Upper lobe of left lung (tissue), 4 donors: ENCODE measurements at regions not wholly inside any gene's neighbourhood (a gene's known extent, or its start where the extent isn't known, plus 50 kb on each side); places are given as distances from the start of the nearest gene placed in this dataset.

Experiments
- EP300 ChIP-seq, 4 donors: sonication (generic); formaldehyde crosslinking; IDR thresholded peaks; one replicate each; pipeline ENCODE4 v1.5.1; 2017; ENCODE audit warnings: antibody characterized with exemption in 4 of 4, control low read depth in 2 of 4
- POLR2A ChIP-seq, 4 donors: fragments of 450-650 bp; IDR thresholded peaks; one replicate each; pipeline ENCODE4 v1.5.1; 2016 to 2017; ENCODE audit warnings: antibody characterized with exemption in 4 of 4, mild to moderate bottlenecking in 2 of 4
- TF ChIP-seq, protein P1 (sequence below), 6 experiments: fragments of 450-650 bp in 4 of 6; fragments of 200-600 bp in 2 of 6; sonication (generic) in 2 of 6; IDR thresholded peaks; one replicate each; pipeline ENCODE4 v1.5.1; 2016 to 2019; ENCODE audit warnings: antibody characterized with exemption in 6 of 6

DNA sequence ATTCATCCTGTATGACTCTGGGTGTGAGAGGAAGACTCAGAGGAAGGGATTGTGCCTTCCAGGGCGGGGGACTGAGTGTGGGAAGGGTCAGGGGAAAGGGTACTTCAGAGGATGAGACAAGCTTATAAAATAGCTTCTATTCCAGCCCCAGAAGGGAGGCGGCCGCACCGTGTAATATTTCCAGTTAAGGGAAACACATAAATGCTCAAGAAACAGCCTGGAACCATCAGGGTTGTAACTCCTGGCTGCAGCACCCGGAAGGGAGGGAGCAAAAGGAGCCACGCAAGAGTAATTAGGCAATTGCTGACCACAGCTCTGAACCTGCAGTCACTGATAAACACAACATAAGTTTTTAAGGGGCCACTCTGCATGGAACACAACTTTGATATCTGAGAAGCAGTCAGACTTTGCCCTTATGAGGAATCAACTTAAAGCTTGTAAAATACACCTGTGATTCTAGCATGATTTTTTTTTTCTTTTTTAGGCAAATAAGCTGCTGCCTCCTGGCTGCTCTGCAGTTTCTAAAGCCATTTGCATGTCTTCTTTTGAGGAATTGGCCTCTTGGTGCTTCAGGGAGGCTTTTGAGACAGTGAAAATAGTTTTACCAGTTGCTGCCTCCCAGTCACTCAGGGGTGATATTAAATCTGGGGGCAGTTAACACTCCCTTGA is 382.7 kb downstream of the ENC1 start:
- TF ChIP-seq, protein P1, sequence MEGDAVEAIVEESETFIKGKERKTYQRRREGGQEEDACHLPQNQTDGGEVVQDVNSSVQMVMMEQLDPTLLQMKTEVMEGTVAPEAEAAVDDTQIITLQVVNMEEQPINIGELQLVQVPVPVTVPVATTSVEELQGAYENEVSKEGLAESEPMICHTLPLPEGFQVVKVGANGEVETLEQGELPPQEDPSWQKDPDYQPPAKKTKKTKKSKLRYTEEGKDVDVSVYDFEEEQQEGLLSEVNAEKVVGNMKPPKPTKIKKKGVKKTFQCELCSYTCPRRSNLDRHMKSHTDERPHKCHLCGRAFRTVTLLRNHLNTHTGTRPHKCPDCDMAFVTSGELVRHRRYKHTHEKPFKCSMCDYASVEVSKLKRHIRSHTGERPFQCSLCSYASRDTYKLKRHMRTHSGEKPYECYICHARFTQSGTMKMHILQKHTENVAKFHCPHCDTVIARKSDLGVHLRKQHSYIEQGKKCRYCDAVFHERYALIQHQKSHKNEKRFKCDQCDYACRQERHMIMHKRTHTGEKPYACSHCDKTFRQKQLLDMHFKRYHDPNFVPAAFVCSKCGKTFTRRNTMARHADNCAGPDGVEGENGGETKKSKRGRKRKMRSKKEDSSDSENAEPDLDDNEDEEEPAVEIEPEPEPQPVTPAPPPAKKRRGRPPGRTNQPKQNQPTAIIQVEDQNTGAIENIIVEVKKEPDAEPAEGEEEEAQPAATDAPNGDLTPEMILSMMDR (IDR thresholded peaks at IDR 0.05), result no peak
- no peak for TF ChIP-seq POLR2A (IDR thresholded peaks at IDR 0.05)
- no peak for TF ChIP-seq EP300 (IDR thresholded peaks at IDR 0.05)
